H54 (cell line): ENCODE measurements at regions not wholly inside any gene's neighbourhood (a gene's known extent, or its start where the extent isn't known, plus 50 kb on each side); places are given as distances from the start of the nearest gene placed in this dataset.

Experiments used
- DNase-seq: peaks from one replicate; pipeline ENCODE4 v3.0.0; 2011; ENCODE audit warnings: low spot score, mixed read lengths; ENCODE audit not compliant: insufficient read length
- FAIRE-seq: peaks from 3 replicates; lab custom pipeline; 2011; peaks lifted over from hg19 to GRCh38; lab: Jason Lieb, UNC
- POLR2A ChIP-seq: IDR thresholded peaks from 2 replicates; pipeline ENCODE4 v1.6.1; 2011; ENCODE audit warnings: low read depth, mild to moderate bottlenecking, low read length

DNA sequence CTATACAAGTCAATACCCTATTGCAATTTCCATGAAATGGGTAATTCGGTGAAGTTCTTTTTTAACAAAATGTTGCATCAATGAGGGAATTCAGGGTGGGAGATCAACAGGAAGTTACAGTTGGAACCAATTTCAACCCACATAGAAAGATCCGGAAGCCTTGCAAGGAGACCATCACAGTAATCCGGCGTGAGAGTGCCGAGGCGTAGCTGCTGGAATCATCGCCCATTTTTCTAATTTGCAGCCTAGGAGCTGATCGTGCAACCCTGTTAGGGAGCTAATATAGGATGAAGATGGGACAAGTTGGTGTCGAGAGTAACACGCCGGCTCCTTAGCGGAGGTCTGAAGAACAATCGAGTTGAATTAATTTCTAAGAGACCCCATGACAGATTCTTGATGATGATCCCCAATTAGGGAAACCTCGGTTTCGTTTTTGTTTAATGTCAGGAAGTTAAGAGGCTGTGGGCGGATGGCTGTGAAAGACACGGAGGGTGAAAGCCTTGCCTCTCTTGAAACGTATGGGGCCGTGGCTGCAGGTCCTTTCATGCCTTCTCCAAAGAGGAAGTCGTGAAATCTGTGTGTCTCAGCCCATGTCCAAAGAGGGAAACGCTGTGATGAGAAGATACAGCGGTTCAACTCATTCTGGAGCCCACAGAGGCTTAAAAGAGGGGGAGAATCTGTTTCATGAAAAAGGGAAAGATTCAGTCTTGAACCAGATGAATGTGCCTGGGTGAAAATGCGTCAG is 51.2 kb upstream of the CARD11 start:
- no peak for TF ChIP-seq POLR2A
- no peak for FAIRE-seq
- no peak for DNase-seq

DNA sequence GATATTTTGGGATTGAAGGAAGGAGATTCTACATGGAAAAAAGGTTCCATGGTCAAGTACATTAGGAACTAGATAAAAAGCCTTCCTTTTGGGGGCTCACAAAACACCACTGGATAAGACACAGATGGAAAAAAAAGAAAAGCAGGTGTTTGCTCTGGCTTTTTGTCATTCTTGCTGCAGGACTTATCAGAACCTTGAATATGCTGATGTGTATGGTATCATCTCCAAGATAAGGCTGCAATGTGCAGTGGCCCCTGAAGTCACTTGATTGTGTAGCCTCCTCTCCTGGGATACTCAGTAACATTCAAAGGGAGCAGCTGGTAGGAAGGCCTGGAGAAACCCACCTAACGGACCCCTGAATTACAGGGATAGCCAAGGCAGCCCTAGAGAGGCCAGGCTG is 54.1 kb upstream of the CARD11 start:
- TF ChIP-seq POLR2A, result no peak
- DNase-seq (no peak), FAIRE-seq (no peak)

DNA sequence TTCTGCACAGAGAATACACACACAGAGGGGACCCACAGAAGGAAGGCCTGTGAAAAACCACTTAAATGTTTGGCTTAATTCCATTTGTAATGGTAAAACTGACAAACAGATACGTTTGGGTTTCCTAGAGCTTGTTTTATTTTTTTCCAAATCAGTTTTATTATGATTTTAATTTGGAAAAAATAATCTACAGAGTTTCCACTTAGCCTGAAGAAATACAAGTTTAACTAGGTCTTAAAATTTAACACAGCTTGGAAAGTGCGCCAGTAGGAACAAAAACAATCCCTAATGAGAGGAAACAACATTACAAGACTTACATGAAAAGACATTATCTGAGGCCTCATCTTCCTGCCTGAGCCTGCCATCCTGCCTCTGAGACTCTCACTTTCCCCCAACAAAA is 58.5 kb upstream of the CARD11 start:
- no peak for FAIRE-seq
- no peak for DNase-seq
- TF ChIP-seq POLR2A, result no peak

DNA sequence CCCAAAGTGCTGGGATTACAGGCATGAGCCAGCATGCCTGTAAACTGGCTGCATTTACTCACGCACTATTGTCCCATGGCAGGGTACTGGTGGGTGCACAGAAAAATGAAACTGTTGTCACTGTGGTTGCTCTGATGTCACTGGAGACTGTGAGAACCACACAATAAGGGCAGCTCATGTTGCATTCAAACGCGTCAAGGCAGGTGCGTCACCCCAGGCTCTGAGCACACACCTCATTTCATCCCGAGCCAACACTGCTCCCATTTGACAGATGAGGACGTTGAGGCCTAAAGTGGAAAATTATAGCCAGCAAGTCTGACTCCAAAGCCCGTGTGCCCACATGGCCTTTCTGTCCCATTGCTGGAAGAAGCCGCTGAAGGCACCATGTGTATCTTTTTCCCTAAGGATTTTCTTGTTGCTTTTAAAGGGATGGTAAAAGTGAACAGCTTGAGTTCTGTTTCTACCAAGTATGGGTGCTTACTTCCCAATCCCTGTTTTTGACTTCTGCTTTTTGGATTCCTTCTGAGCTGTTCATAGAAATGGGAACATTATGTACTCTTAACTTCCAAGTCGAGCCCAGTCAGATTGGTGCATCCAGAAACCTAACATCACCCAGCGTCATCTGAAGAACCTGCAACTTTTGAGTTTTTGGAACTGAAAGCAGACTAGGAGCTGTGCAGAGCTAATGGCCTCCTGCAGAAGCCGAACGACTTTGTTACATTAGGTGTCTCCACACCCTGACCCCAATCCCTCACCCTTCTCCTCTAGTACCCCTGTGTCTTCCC is 60.1 kb upstream of the CARD11 start:
- DNase-seq (no peak), FAIRE-seq (no peak)
- no peak for TF ChIP-seq POLR2A

DNA sequence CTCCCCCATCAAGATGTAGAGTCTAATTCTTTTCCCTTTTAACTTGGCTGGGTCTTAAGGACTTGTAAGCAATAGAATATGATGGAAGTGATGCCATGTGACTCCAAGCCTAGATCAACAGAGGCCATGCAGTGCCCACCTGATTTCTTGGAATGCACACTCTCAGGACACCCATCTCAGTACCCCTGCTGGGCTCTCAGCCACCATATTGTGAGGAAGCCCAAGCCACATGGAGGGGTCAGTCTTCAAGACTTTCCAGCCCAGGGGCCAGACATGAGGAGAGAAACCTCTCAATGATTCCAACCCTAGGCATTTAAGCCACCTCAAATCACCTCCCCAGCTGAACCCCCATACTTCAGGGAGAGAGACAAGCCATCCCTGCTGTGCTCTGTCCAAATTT is 62.2 kb upstream of the CARD11 start:
- TF ChIP-seq POLR2A, result no peak
- no peak for DNase-seq
- FAIRE-seq, result no peak

DNA sequence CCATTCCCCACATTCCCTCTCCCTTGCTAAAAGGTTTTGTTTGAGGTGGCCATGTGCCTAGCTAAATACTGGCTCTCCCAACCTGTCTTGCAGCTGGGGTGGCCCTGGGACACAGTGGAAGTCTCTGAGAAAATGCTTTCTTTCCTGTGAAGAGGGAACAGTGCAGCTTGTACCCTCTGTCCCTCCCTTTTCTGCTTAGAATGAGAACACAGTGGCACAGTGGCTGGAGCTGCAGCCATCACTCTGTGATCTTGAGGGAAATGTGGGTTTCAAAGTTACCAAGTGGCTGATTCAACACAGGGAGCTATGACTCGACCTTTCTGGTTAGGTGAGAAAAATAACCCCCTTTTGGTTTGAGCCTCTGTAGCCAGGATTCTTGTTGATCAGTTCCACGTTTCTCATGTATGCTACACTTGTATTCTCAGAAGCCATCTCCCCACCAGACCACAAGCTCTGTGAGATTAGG is 62.7 kb upstream of the CARD11 start:
- FAIRE-seq, result no peak

DNA sequence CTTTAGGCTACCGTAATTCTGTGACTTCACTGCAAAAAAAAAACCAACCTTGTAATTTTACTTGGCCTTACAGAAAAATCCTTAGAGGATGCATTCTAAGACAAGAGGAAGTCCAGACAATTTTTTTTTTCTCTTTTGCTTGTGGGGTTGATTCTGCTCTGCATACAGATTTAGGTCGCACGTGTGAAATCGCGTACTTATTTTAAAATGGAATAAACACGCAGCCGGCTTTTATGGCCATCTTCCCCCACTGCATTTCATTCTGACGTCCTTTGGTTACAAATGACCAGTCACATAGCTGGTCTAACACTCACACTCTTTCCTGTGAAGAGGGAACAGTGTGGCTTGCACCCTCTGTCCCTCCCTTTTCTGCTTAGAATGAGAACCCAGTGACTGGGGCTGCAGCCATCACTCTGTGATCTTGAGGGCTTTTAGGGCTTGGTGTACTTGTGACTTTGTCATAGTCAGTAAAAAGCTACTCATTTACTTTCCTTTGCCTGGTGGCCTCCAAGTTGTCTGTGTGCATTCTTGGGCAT is 63.6 kb upstream of the CARD11 start:
- DNase-seq (no peak), FAIRE-seq (no peak)
- no peak for TF ChIP-seq POLR2A

More for the DNA sequence above, 62.7 kb upstream of the CARD11 start:
- no peak for DNase-seq
- TF ChIP-seq POLR2A, result no peak

DNA sequence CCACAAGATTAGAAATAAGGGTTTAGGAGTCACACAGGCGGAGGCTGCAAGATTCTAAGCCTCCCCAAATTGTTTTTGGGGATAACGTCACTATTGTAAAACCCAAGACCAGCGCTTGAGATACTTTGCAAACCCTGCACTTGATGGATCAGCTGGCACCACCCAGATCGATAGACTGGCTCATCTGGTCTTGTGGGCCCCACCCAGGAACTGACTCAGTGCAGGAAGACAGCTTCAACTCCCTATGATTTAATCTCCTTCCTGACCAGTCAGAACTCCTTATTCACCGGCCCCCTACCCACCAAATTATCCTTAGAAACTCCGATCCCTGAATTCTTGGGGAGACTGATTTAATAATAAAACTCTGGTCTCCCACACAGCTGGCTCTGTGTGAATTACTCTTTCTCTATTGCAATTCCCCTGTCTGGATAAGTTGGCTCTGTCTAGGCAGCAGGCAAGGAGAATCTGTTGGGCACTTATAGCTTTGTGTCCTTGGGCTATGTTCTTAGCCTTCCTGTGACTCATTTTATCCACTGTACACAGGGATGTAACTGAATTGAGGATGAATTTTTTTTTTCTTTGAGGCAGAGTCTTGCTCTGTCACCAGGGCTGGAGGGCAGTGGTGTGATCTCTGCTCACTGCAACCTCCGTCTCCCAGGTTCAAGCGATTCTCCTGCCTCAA is 64.4 kb upstream of the CARD11 start:
- FAIRE-seq, result no peak
- no peak for TF ChIP-seq POLR2A

DNA sequence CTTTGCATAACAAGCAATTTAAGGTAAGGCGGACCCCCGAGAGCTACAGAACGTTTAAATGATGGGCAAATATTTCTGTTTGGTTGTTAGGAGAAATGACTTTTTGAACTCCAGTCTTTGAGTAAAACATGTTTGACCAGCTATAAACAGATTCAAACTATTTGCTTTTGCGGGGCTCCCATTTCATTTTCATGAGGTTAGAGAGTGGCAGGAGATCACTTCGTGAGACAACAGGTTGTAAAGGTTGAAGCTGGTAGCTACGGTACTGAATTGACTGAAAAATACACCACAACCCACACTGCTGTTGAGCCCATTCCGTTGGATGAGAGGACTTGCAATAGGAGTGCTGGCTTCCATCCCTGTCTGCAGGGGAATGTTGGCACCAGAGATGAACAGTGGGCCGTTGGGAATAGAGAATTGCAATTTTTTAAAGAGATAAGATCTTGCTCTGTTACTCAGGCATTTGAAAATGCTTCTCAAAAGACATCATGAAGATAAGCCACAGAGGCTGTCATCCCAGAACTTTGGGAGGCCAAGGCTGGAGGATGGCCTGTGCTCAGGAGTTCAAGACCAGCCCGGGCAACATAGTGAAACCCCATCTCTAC is 65.7 kb upstream of the CARD11 start:
- no peak for FAIRE-seq
- no peak for TF ChIP-seq POLR2A
- DNase-seq, result no peak

More for the DNA sequence above, 64.4 kb upstream of the CARD11 start:
- no peak for DNase-seq

DNA sequence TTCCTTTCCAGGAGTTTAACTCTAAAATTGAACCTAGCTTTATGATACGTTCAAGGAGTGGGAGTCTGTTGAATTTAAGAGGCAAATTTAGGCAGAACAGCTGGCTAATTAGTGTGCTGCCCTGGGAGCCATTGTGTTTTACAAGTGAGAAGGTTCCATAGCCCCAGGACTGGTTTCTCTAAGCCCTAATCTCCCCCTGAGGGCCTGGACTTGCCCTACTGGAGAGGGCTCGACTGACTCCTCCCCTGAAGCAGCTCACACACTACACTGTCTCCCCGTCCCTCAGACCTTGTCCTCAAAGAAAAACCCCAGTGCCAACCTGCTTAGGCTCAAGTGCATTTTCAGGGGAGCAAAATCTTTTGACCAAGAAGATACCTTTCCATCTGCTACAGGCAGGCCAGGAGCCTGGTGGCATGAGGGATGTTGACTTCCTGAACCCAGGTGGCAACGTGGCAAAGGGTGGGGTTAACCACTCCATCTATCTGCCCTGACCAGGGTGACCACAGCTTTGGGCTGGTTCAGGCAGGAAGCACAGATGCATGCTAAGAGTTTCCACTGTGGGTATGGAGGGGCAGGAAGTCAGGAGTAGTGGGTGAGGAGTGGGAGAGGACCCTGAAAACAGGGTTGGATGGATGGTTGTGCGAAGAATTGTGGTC is 68.9 kb upstream of the CARD11 start:
- DNase-seq (no peak), FAIRE-seq (no peak)
- TF ChIP-seq POLR2A, result no peak

DNA sequence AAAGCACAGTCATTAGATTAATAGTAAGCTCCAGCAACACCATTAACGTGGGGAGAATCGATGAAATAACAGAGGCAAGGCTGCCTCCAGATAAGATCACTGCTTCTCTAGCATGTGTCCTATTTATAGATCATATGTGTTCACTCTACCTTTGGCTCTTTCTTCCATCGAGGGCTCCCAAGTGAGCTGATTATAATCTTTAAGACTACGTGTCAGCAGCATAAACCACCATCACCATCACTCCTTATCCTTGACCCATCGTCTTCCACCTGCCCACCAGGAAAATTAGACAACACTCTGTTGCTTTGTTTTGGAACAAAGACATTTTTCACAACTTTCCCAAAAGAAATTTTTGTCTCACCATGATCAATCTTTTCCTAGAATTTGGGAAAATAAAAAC is 71.2 kb upstream of the CARD11 start:
- FAIRE-seq (no peak), DNase-seq (no peak)
- TF ChIP-seq POLR2A, result no peak

DNA sequence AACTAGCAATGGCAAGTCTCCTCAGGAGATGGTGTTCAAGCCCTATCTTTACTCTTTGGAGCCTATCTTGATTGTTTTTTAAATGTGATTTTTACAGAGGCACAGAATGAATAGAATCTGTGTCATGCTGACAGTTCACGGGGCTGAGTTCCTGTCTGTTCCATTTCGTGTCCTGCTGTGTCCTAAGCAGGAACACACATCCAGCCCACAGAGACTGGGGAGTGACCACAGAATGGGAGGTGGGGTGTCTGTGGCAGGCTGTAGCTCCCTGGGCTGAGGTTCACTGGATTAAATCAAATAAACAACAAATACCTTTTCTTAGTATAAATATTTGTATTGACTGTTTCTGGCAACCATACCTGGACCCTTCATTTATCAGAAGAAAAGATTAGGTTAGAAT is 73.4 kb upstream of the CARD11 start:
- DNase-seq (no peak), FAIRE-seq (no peak)
- no peak for TF ChIP-seq POLR2A
